Stomach (tissue), 4 donors: ENCODE measurements at regions not wholly inside any gene's neighbourhood (a gene's known extent, or its start where the extent isn't known, plus 50 kb on each side); places are given as distances from the start of the nearest gene placed in this dataset.

ENCODE experiments used
- POLR2A ChIP-seq, 4 donors: fragments of 450-650 bp; IDR thresholded peaks; one replicate each; pipeline ENCODE4 v1.6.1; 2016; ENCODE audit warnings: antibody characterized with exemption in 4 of 4, control low read depth in 2 of 4, mild to moderate bottlenecking in 1 of 4, moderate library complexity in 1 of 4
- TF ChIP-seq, protein P1 (sequence below), 7 experiments: fragments of 450-650 bp in 4 of 7; fragments of 200-600 bp in 3 of 7; sonication (generic) in 3 of 7; IDR thresholded peaks; one replicate each; pipeline ENCODE4 v1.5.1; 2016 to 2019; ENCODE audit warnings: antibody characterized with exemption in 7 of 7, control low read depth in 2 of 7, mild to moderate bottlenecking in 1 of 7

- TF ChIP-seq POLR2A (IDR thresholded peaks at IDR 0.05) = no peak
- TF ChIP-seq, protein P1, sequence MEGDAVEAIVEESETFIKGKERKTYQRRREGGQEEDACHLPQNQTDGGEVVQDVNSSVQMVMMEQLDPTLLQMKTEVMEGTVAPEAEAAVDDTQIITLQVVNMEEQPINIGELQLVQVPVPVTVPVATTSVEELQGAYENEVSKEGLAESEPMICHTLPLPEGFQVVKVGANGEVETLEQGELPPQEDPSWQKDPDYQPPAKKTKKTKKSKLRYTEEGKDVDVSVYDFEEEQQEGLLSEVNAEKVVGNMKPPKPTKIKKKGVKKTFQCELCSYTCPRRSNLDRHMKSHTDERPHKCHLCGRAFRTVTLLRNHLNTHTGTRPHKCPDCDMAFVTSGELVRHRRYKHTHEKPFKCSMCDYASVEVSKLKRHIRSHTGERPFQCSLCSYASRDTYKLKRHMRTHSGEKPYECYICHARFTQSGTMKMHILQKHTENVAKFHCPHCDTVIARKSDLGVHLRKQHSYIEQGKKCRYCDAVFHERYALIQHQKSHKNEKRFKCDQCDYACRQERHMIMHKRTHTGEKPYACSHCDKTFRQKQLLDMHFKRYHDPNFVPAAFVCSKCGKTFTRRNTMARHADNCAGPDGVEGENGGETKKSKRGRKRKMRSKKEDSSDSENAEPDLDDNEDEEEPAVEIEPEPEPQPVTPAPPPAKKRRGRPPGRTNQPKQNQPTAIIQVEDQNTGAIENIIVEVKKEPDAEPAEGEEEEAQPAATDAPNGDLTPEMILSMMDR (IDR thresholded peaks at IDR 0.05) = no peak
Measured at GRCh38 chr16:5841974-5842373, 744.4 kb upstream of the EEF2KMT start.
